SK-N-MC (cell line): ENCODE measurements at regions not wholly inside any gene's neighbourhood (a gene's known extent, or its start where the extent isn't known, plus 50 kb on each side); places are given as distances from the start of the nearest gene placed in this dataset.

ENCODE experiments used
- DNase-seq: peaks from one replicate; pipeline ENCODE4 v3.0.0-alpha.2; 2011; ENCODE audit warnings: low read depth, low spot score
- H3K27ac ChIP-seq: fragments of 200-600 bp; sonication (generic); 2 replicates; pipeline ENCODE4 v1.5.1; 2016; ENCODE audit warnings: mixed run types
- H3K36me3 ChIP-seq: fragments of 200-600 bp; sonication (generic); 2 replicates; pipeline ENCODE4 v1.6.1; 2017; ENCODE audit warnings: antibody characterized with exemption, low read length, mixed read lengths; ENCODE audit not compliant: insufficient read depth
- H3K4me3 ChIP-seq: fragments of 200-600 bp; sonication (generic); 2 replicates; pipeline ENCODE4 v1.5.1; 2016
- H3K9ac ChIP-seq: fragments of 200-600 bp; sonication (generic); 2 replicates; pipeline ENCODE4 v1.8.0; 2017; ENCODE audit warnings: mixed run types, mixed read lengths; ENCODE audit not compliant: insufficient read length
- H3K9me3 ChIP-seq: fragments of 200-600 bp; sonication (generic); 2 replicates; pipeline ENCODE4 v1.6.1; 2017; ENCODE audit warnings: low read depth, mild to moderate bottlenecking, antibody characterized with exemption, low read length, moderate library complexity, mixed read lengths
- EZH2 ChIP-seq: fragments of 200-600 bp; sonication (generic); IDR thresholded peaks from one replicate; pipeline ENCODE4 v1.6.1; 2017; ENCODE audit warnings: antibody characterized with exemption
- FOXP2 ChIP-seq: optimal IDR thresholded peaks from 2 replicates; pipeline ENCODE3; 2011; ENCODE audit warnings: mild to moderate bottlenecking, moderate library complexity; ENCODE audit not compliant: insufficient read depth; ENCODE audit errors: extremely low read length, control extremely low read depth
- POLR2AphosphoS5 ChIP-seq: IDR thresholded peaks from 2 replicates; pipeline ENCODE4 v1.6.1; 2012; ENCODE audit warnings: mild to moderate bottlenecking, low read depth, low read length, borderline replicate concordance

DNA sequence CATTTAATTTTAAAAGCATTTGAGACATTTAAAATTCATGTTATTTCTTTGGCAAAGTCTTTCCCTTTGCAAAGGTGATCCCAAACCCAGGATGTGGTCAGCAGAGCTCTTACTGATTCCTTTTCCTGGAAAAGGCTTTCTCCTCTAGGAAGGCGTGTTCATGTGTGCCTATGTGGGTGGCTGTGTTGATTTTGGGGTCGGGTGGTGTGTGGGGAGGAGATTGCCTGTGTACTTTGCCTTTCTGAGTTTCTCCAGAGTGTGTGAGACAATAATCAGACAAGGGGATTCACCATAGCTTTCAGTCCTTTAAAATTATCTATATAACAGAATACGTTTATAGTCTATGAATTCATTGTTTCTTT, 173.2 kb downstream of the SOCS6 start:
- Histone ChIP-seq H3K36me3 (no peaks in the 10 kb centered on the region), H3K9me3 (no peaks in the 10 kb centered on the region), H3K9ac (no peak overlapping the region), H3K27ac (no peak overlapping the region), H3K4me3 (no peak overlapping the region)
- TF ChIP-seq EZH2: no peak
- no peak for TF ChIP-seq FOXP2
- no peak for TF ChIP-seq POLR2AphosphoS5
- no peak for DNase-seq

DNA sequence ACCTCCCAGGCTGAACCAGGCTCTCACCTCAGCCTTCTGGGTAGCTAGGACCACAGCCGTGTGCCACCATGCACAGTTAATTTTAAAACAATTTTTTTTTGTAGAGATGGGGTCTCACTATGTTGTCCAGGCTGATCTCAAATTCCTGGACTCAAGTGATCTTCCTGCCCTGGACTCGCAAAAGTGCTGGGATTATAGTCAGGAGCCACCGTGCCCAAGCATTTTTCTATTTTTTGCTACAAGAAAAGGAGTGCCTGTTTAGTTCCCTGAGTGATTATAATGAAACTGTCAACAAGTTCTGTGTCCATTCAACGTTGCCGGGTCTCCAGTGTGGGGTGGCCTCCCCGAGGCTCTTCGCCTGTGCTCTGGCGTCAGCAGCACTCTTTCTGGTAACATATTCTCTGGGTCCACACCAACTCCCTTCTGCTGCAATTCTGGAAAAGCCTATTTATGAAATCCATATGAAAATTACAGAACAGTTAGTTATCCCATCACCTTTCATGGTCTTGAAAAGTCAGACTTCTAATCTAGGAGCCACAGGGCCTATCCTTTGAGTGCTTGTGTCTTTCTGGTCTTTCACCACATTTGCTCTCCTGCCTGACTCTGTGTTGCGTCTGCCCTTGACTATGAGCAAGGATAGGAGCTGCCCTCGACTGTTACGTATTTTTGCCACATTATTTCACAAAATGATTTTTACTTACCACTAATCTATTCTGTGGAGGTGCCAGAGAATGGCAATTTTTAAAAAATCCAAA, 172.7 kb downstream of the SOCS6 start:
- DNase-seq: no peak
- H3K27ac ChIP-seq: no peak overlapping the region
- no peaks in the 10 kb centered on the region for H3K9me3 ChIP-seq
- TF ChIP-seq POLR2AphosphoS5 (no peak), FOXP2 (no peak), EZH2 (no peak)
- no peaks in the 10 kb centered on the region for H3K36me3 ChIP-seq
- no peak overlapping the region for H3K9ac ChIP-seq
- no peak overlapping the region for H3K4me3 ChIP-seq

DNA sequence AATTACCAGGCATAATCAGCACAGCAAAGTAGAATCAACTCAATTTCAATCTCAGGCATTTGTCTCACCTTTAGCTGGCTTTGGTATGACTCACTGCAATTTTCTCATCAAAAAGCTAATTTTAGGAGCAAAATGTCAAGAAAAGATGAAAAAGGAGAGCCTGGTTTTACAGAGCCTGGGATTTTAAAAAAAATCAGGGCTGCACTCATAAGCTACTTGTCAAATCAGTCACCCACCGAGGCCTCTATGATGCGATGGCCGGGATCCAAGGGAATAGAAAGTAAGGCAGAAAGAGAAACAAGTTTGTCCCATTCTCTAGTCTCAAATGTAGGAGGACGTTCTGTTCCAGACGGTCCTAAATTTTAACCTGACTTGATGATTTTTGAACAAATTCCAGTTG, 170.9 kb downstream of the SOCS6 start:
- H3K9me3 ChIP-seq: no peaks in the 10 kb centered on the region
- no peak overlapping the region for H3K9ac ChIP-seq
- no peak overlapping the region for H3K27ac ChIP-seq
- H3K4me3 ChIP-seq: no peak overlapping the region
- TF ChIP-seq FOXP2: no peak
- no peak for TF ChIP-seq POLR2AphosphoS5
- TF ChIP-seq EZH2: no peak
- H3K36me3 ChIP-seq: no peaks in the 10 kb centered on the region
- DNase-seq: no peak

DNA sequence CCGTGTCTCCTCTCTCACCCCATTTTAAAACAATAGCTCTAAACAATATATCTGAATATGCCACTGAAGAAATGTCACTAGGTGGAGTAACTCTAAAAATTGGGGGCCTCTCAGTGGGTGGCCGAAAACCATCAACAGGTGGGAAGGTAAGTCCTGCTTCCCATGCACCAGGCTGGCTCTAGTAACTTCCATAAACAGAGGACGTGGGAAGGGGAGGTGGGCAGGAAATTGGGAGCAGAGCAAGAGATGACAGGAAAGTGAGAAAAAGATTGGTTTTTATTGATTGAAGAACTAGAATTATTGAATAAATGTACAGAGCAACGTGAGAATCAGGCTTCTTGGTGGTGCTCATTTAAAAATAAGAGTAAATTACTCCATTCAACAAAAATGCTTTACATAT, 170.4 kb downstream of the SOCS6 start:
- TF ChIP-seq POLR2AphosphoS5: no peak
- no peak for TF ChIP-seq EZH2
- no peak for TF ChIP-seq FOXP2
- H3K27ac ChIP-seq: no peak overlapping the region
- H3K36me3 ChIP-seq: no peaks in the 10 kb centered on the region
- H3K4me3 ChIP-seq: no peak overlapping the region
- DNase-seq: no peak
- no peak overlapping the region for H3K9ac ChIP-seq
- no peaks in the 10 kb centered on the region for H3K9me3 ChIP-seq

DNA sequence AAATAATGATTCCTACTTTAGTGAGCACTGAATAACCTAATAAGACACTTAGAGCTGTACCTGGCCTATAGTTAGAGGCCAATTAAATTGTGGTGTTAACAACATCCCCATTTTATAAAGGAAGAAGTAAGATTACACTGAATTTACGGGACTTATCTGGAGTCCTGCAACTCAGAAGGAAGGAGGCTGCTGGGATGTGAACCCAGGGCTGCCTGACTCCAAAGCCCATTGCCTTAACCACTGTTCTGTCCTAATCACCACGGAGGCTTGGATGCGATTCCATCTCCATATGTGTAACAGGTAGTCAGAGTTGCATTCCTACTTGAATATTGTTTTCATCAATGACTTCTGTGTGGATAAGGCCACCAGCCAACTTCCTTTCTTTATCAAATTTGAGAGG, 168.9 kb downstream of the SOCS6 start:
- no peak for DNase-seq
- Histone ChIP-seq H3K4me3 (no peak overlapping the region), H3K27ac (no peak overlapping the region), H3K9me3 (no peaks in the 10 kb centered on the region), H3K9ac (no peak overlapping the region), H3K36me3 (no peaks in the 10 kb centered on the region)
- TF ChIP-seq POLR2AphosphoS5 (no peak), EZH2 (no peak), FOXP2 (no peak)

DNA sequence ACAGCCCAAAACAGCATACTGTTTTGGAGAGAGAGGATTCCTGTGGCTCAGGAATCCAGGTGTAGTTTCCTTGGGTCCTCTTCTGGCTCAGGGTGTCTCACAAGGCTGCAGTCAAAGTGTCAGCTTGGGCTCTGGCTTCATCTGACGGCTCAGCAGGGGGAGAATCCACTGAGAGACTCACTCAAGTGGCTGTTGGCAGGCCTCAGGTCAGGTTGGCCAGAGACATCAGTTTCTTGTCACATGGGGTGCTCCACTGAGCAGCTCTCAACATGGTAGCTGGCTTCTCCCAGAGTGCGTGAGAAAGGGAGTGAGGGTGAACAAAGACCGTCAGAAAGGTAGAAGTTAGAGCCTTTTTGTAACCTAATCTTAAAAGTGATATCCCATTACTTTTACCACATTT, 168.4 kb downstream of the SOCS6 start:
- H3K36me3 ChIP-seq: no peaks in the 10 kb centered on the region
- DNase-seq: no peak
- H3K4me3 ChIP-seq: no peak overlapping the region
- TF ChIP-seq POLR2AphosphoS5 (no peak), EZH2 (no peak), FOXP2 (no peak)
- H3K9me3 ChIP-seq: no peaks in the 10 kb centered on the region
- H3K9ac ChIP-seq: no peak overlapping the region
- H3K27ac ChIP-seq: no peak overlapping the region

DNA sequence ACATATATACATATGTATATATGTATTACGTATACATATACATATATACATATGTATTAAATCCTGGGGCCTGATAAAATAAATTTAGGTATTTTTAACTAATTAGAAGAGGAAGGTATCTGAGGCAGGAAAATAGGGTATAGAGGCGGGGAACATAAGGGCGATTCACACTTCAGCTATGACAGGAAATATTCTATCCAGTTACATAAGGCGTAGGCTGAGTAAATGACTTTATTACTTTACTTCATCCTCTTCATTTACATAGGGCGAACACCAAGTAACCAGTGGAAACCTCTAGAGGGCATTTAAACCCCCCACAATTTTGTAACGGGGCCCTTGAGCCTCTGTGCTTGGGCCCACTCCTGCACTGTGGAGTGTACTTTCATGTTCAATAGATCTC, 167.5 kb downstream of the SOCS6 start:
- DNase-seq: no peak
- TF ChIP-seq EZH2 (no peak), POLR2AphosphoS5 (no peak), FOXP2 (no peak)
- Histone ChIP-seq H3K4me3 (no peak overlapping the region), H3K9ac (no peak overlapping the region), H3K36me3 (no peaks in the 10 kb centered on the region), H3K27ac (no peak overlapping the region), H3K9me3 (no peaks in the 10 kb centered on the region)

DNA sequence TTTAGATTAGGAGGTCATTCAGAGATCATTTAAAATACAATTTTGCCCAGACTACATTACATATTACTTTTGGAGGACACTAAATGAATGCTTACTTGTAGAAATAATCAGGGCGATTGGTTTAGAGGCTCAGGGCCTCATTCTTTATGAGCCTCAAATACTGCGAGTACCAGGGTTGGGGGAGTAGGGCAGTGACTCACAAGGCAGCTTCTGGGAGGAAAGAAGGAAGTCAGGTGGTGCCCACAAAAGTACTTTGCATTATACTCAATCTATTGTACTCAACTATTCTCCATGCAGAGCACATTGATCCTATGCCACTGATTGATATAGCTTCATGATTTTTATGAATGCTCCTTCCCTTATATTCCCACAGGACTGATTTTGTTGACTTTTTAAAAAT, 166.9 kb downstream of the SOCS6 start:
- Histone ChIP-seq H3K4me3 (no peak overlapping the region), H3K9ac (no peak overlapping the region), H3K27ac (no peak overlapping the region), H3K36me3 (no peaks in the 10 kb centered on the region), H3K9me3 (no peaks in the 10 kb centered on the region)
- no peak for TF ChIP-seq FOXP2
- TF ChIP-seq POLR2AphosphoS5: no peak
- TF ChIP-seq EZH2: no peak
- no peak for DNase-seq
